NB4 (cell line): ENCODE measurements at regions not wholly inside any gene's neighbourhood (a gene's known extent, or its start where the extent isn't known, plus 50 kb on each side); places are given as distances from the start of the nearest gene placed in this dataset.

ENCODE experiments used
- CTCF ChIP-seq: IDR thresholded peaks from one replicate; pipeline ENCODE4 v1.5.1; 2012; ENCODE audit warnings: low read depth, low read length
- MAX ChIP-seq: IDR thresholded peaks from 2 replicates; pipeline ENCODE4 v1.6.1; 2011; ENCODE audit warnings: low read depth, low read length
- MYC ChIP-seq: IDR thresholded peaks from 2 replicates; pipeline ENCODE4 v1.6.1; 2011; ENCODE audit warnings: low read depth, low read length

GRCh38 chr5:43947935-43948334 lies 345.0 kb downstream of the NNT start:
- TF ChIP-seq CTCF (no peak), MAX (no peak), MYC (no peak)
